ENCODE measurements at regions not wholly inside any gene's neighbourhood (a gene's known extent, or its start where the extent isn't known, plus 50 kb on each side); places are given as distances from the start of the nearest gene placed in this dataset.

DNA sequence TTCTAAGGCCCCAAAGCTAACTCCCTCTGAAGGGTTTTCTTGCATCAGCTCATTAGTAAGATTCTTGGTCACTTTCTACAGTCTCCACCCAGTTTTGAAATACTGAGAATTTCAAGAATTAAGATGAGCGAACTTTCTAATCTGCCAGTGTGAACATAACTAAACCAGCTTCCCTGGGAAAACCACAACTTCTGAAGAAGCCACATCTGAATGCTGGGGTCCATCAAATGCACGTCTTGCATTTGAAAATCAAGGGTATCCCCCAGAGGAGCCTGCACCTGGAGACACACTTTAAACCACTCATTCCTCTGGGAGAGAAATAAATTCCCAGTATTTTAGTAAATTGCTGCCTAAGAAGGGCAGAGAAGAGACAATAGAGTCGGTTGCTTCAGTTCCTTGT is 292.1 kb upstream of the CDH4 start:
- H3K9me2 ChIP-seq (replicated peaks; ENCODE audit: insufficient read depth, low read length), result no peaks in the 10 kb centered on the region
- H2AFZ ChIP-seq (ENCODE audit: low read depth, low read length, severe bottlenecking), result no peak overlapping the region
- H3F3A ChIP-seq (ENCODE audit: insufficient read depth), result no peaks in the 10 kb centered on the region
- H3K9me3 ChIP-seq (ENCODE audit: insufficient read depth, low read length), result no peaks in the 10 kb centered on the region
- H3K27ac ChIP-seq (ENCODE audit: low read depth, low read length), result no peak overlapping the region
- no peaks in the 10 kb centered on the region for H3K36me3 ChIP-seq (ENCODE audit: low read length)
- no peaks in the 10 kb centered on the region for H3K27me3 ChIP-seq (ENCODE audit: low read length)
- no peak for TF ChIP-seq EZH2phosphoT487 (conservative IDR thresholded peaks at IDR 0.05; ENCODE audit: low read length)
- TF ChIP-seq, protein P1, sequence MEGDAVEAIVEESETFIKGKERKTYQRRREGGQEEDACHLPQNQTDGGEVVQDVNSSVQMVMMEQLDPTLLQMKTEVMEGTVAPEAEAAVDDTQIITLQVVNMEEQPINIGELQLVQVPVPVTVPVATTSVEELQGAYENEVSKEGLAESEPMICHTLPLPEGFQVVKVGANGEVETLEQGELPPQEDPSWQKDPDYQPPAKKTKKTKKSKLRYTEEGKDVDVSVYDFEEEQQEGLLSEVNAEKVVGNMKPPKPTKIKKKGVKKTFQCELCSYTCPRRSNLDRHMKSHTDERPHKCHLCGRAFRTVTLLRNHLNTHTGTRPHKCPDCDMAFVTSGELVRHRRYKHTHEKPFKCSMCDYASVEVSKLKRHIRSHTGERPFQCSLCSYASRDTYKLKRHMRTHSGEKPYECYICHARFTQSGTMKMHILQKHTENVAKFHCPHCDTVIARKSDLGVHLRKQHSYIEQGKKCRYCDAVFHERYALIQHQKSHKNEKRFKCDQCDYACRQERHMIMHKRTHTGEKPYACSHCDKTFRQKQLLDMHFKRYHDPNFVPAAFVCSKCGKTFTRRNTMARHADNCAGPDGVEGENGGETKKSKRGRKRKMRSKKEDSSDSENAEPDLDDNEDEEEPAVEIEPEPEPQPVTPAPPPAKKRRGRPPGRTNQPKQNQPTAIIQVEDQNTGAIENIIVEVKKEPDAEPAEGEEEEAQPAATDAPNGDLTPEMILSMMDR (IDR thresholded peaks at IDR 0.05; ENCODE audit: insufficient read depth, low read length, poor library complexity, severe bottlenecking), result no peak
- H3K9ac ChIP-seq (ENCODE audit: low read length), result no peak overlapping the region
- no peak overlapping the region for H3K4me2 ChIP-seq (ENCODE audit: low read depth, low read length, poor library complexity, severe bottlenecking)
- H4K20me1 ChIP-seq (ENCODE audit: low read depth, low read length), result no peaks in the 10 kb centered on the region
- H3K79me2 ChIP-seq (ENCODE audit: insufficient read depth, low read length), result no peaks in the 10 kb centered on the region
- no peak overlapping the region for H3K4me3 ChIP-seq (ENCODE audit: insufficient read depth, low read length, poor library complexity, severe bottlenecking)

DNA sequence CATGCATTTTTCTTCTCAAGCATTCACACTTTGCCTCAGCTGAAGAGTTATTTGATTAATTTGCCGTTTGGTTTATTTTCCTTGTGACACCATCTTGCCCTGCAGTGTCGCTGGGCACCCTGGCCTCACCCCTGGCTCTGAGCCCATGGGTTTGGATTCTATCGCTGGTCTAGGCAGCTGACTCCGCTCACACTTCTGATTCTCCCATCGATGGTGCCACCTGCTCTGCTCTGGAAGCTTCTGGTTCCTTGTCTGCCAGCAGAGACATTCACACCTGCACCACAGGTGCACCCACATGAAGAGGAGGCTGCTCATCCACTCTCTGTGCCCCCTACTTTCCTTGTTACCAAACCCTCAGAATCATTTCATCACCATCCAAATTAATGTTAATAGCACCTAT is 291.6 kb upstream of the CDH4 start:
- Histone ChIP-seq H3K27ac (ENCODE audit: low read depth, low read length) (no peak overlapping the region), H3K9me3 (ENCODE audit: insufficient read depth, low read length) (no peaks in the 10 kb centered on the region), H3F3A (ENCODE audit: insufficient read depth) (no peaks in the 10 kb centered on the region), H3K9me2 (replicated peaks; ENCODE audit: insufficient read depth, low read length) (no peaks in the 10 kb centered on the region), H3K4me3 (ENCODE audit: insufficient read depth, low read length, poor library complexity, severe bottlenecking) (no peak overlapping the region), H4K20me1 (ENCODE audit: low read depth, low read length) (no peaks in the 10 kb centered on the region), H3K4me2 (ENCODE audit: low read depth, low read length, poor library complexity, severe bottlenecking) (no peak overlapping the region), H3K79me2 (ENCODE audit: insufficient read depth, low read length) (no peaks in the 10 kb centered on the region), H3K36me3 (ENCODE audit: low read length) (no peaks in the 10 kb centered on the region), H3K9ac (ENCODE audit: low read length) (no peak overlapping the region), H2AFZ (ENCODE audit: low read depth, low read length, severe bottlenecking) (no peak overlapping the region), H3K27me3 (ENCODE audit: low read length) (no peaks in the 10 kb centered on the region)
- TF ChIP-seq, protein P1 (IDR thresholded peaks at IDR 0.05; ENCODE audit: insufficient read depth, low read length, poor library complexity, severe bottlenecking), result no peak
- TF ChIP-seq EZH2phosphoT487 (conservative IDR thresholded peaks at IDR 0.05; ENCODE audit: low read length), result no peak

DNA sequence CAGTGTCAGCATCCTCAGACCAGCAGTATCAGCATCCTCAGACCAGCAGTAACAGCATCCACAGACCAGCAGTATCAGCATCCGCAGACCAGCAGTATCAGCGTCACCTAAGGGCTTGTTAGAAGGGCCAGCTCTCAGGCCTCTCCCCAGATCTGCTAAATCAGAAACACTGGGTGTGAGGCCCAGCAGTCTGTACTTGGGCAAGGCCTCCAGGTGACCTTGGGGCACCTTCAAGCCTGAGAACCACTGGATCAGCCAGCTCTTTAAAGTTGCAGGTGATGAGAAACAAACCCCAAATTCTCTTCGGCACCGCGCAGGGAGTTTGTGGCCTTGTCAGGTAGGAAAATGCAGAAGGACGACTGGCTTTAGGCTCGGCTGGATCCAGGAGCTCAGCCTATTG is 290.5 kb upstream of the CDH4 start:
- Histone ChIP-seq H3K4me3 (ENCODE audit: insufficient read depth, low read length, poor library complexity, severe bottlenecking) (no peak overlapping the region), H3K27me3 (ENCODE audit: low read length) (no peaks in the 10 kb centered on the region), H3K27ac (ENCODE audit: low read depth, low read length) (no peak overlapping the region), H3K36me3 (ENCODE audit: low read length) (no peaks in the 10 kb centered on the region), H3F3A (ENCODE audit: insufficient read depth) (no peaks in the 10 kb centered on the region), H3K4me2 (ENCODE audit: low read depth, low read length, poor library complexity, severe bottlenecking) (no peak overlapping the region), H3K9ac (ENCODE audit: low read length) (no peak overlapping the region), H3K9me3 (ENCODE audit: insufficient read depth, low read length) (no peaks in the 10 kb centered on the region), H2AFZ (ENCODE audit: low read depth, low read length, severe bottlenecking) (no peak overlapping the region), H4K20me1 (ENCODE audit: low read depth, low read length) (no peaks in the 10 kb centered on the region), H3K9me2 (replicated peaks; ENCODE audit: insufficient read depth, low read length) (no peaks in the 10 kb centered on the region), H3K79me2 (ENCODE audit: insufficient read depth, low read length) (no peaks in the 10 kb centered on the region)
- TF ChIP-seq, protein P1 (IDR thresholded peaks at IDR 0.05; ENCODE audit: insufficient read depth, low read length, poor library complexity, severe bottlenecking), result no peak
- no peak for TF ChIP-seq EZH2phosphoT487 (conservative IDR thresholded peaks at IDR 0.05; ENCODE audit: low read length)
